ENCODE measurements at regions not wholly inside any gene's neighbourhood (a gene's known extent, or its start where the extent isn't known, plus 50 kb on each side); places are given as distances from the start of the nearest gene placed in this dataset.

GRCh38 chr10:88066876-88067275 is 203.5 kb downstream of the PTEN start:
- TF ChIP-seq CTCF (tag by site-specific recombination; IDR thresholded peaks at IDR 0.05) (no peak), ZFP3 (tag by site-specific recombination; IDR thresholded peaks at IDR 0.05; ENCODE audit: low read depth) (no peak), ZNF155 (tag by site-specific recombination; IDR thresholded peaks at IDR 0.05) (no peak), ZBTB10 (tag by site-specific recombination; IDR thresholded peaks at IDR 0.05) (no peak), ZNF10 (tag by site-specific recombination; IDR thresholded peaks at IDR 0.05) (no peak), ZNF791 (tag by site-specific recombination; IDR thresholded peaks at IDR 0.05) (no peak), ZNF830 (tag by site-specific recombination; IDR thresholded peaks at IDR 0.05; ENCODE audit: low read depth) (no peak)
